GM19035 (cell line): ENCODE measurements at regions not wholly inside any gene's neighbourhood (a gene's known extent, or its start where the extent isn't known, plus 50 kb on each side); places are given as distances from the start of the nearest gene placed in this dataset.

Source experiments
- ATAC-seq: cut with Tn5 transposase; IDR thresholded peaks from one replicate; pipeline ENCODE4 v1.9.1; 2021; ENCODE audit not compliant: unreplicated experiment

GRCh38 chr2:88832992-88833389, 141.5 kb downstream of the RPIA start:
- ATAC-seq, result no peak

- no peak for ATAC-seq
These were observed 142.9 kb downstream of the RPIA start for GRCh38 chr2:88834376-88834775.

GRCh38 chr2:88834866-88835265, 143.4 kb downstream of the RPIA start:
- ATAC-seq, result no peak

- ATAC-seq, result no peak
These were observed 144.3 kb downstream of the RPIA start for GRCh38 chr2:88835726-88836125.

- ATAC-seq, result no peak
These were observed 144.9 kb downstream of the RPIA start for GRCh38 chr2:88836351-88836750.

- ATAC-seq, result no peak
These were observed 146.2 kb downstream of the RPIA start for GRCh38 chr2:88837511-88838160.

- ATAC-seq, result peak; percentile 70
These were observed 146.7 kb downstream of the RPIA start for GRCh38 chr2:88838165-88838635.

GRCh38 chr2:88841224-88841929, 149.9 kb downstream of the RPIA start:
- no peak for ATAC-seq

- ATAC-seq, result no peak
These were observed 151.4 kb downstream of the RPIA start for GRCh38 chr2:88842656-88843460.

DNA sequence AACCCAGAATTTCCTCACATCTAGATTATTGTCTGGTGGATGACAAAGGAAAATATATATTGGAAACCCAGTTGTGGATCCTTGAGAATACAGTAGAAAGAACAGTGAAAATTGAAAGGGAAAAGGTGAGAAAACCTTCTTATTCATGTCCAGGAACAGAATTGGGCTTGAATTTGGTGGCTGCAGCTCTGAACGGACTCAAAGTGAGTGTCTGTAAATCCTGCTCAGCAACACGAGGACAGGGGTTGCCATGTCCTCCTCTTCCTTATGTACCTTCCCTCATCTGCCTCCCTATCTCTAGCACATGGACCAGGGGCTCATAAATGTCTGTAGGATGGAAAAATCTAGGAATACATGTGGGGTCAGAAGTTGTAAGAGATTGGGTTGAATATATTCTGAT, 152.2 kb downstream of the RPIA start:
- no peak for ATAC-seq

GRCh38 chr2:88844960-88845359, 153.5 kb downstream of the RPIA start:
- ATAC-seq, result no peak

DNA sequence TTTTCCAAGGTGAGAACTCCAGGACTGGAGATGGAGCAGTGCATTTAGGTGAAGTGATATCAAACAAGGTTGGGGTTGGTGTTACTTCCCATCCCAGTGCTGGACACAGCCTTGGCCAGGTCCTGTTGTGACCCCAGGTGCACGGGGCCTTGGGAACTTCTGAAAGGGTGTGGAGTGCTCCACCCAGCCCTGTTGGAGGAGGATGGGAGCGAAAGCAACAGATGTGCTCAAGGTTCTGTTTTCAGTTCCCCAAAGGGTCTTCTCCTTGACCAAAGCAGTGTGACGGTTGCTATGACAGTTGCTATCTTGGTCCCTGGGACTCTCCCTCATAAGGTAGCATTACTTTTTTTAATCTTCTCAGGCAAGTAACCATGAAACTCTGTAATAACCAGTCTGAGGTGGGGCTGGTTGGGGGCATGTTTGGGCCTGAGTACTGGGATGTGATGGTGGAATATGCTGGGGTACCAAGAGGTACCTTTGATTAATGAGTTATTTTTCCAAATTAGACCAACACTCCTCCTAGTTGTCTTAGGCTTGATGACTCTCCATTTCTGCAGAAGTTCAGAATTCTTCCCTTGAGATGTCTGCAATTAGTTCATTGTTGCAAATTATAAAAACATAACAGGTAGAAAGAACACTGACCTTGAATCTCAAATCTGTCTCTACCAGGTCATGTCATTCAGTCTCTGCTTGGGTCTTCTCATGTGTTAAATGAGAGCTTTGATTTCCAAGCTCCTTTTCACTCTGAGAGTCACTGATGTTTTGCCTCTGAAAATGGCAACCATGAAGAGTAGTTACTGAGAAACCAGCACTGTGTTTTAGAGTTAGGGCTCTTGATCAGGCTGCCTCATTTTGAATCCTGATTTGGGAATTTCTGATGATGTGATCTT, 154.5 kb downstream of the RPIA start:
- ATAC-seq, result peak; percentile 93

DNA sequence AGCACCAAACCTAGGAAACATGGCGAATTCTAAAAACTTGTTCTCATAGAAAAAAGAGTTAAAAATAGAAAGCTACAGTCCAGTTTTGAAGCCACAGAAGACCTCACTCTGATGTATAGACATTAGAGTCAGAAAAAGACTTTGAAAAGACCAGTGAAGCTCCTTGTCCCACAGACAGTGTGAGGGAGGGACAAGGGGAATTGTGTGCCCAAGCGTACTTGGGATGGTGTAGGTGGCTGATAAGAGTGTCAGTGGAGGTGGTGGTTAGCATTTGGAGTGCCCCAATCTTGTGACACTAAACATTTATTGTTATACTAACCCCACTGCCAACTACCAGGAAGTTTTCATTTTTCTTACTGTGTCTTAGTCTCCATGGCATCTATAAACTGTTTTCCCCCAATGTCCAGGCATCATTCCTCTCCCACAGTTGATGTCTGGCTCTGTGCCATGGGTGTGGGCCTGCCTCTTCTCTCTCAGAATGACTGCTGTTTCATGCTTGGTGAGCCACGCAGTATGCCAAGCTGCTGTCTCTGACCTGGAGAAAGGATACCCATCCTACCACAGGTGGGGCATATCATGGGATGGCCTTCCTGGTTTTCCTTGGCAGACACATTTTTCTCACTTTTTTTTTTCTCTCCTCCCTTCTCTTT, 161.4 kb downstream of the RPIA start:
- ATAC-seq, result no peak

DNA sequence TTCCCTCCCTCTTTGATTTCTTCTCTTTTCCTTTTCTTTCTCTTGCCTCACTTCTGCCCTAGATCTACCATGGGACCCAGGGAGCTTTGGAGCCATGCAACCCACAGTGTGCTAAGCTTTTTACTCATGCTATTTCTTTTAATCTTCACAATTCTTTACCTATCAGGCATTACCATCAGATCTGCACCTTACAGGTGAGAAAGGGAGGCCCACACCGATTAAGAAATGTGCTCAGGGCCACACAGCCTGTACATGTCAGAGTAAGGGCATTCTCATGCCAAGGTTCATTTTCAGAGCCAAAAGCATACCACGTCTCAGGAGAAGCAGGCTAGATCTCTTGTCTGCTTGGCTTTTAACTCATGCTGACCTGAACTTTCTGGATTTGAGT, 161.9 kb downstream of the RPIA start:
- ATAC-seq, result no peak

DNA sequence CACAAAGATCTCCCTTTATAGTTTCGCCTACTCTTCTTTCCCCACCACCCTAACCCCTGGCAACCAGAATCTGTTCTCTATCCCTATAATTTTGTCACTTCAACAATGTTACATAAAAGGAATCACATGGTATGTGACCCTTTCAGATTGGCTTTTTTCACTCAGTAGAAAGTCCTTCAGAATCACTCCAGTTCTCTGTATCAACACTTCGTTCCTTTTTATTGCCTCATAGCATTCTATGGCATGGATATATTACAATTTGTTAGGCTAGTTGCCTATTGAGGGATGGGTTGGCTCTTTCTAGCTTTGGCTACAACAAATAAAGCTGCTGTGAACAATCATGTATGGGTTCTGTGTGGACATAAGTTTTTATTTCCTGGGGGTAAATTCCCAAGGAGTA, 163.1 kb downstream of the RPIA start:
- no peak for ATAC-seq

- peak; percentile 26 for ATAC-seq
These were observed 164.3 kb downstream of the RPIA start for GRCh38 chr2:88855620-88856408.

GRCh38 chr2:88856409-88857135, 165.1 kb downstream of the RPIA start:
- peak; percentile 15 for ATAC-seq

- ATAC-seq, result no peak
These were observed 165.8 kb downstream of the RPIA start for GRCh38 chr2:88857274-88857741.

DNA sequence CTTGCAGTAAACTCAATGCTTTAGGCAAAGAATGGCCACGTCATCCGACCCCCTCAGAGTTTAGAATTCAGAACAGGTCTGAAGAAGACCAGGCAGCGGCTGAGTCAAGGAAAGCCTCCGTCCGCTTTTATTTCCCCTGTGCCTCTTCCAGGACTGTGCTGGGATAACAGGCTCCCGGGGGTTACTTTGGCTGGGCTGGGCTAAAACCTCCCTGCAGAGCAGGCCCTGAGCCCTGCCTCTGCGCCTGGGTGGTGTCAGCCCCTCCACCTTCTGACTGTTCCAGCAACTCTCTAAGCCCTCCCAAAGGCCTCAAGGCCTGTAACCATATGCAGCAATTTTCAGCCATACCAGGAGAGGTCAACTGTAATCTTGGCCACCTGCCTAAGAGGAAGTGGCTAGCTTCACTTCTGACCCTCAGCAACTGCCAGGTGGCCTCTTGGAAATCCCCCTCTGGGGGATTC, 166.5 kb downstream of the RPIA start:
- ATAC-seq, result peak; percentile 39
